Activated CD8-positive, alpha-beta memory T cell treated with anti-CD3 and anti-CD28 coated beads for 48 hours (primary cell): ENCODE measurements at regions not wholly inside any gene's neighbourhood (a gene's known extent, or its start where the extent isn't known, plus 50 kb on each side); places are given as distances from the start of the nearest gene placed in this dataset.
"Not testable (repeated sequence)": the region's sequence is repeated elsewhere in the genome, so short reads cannot be mapped to it uniquely, and the experiment has no call there.

Source experiments
- DNase-seq, 3 experiments: peaks; one replicate each; pipeline ENCODE4 v3.0.0-alpha.2; 2020; ENCODE audit warnings: low read depth in 2 of 3, low spot score in 2 of 3

- DNase-seq = no peak
These were observed 267.1 kb upstream of the ASIC2 start for GRCh38 chr17:33560165-33560564.

GRCh38 chr17:33560871-33561270 is 267.8 kb upstream of the ASIC2 start:
- no peak for DNase-seq

DNA sequence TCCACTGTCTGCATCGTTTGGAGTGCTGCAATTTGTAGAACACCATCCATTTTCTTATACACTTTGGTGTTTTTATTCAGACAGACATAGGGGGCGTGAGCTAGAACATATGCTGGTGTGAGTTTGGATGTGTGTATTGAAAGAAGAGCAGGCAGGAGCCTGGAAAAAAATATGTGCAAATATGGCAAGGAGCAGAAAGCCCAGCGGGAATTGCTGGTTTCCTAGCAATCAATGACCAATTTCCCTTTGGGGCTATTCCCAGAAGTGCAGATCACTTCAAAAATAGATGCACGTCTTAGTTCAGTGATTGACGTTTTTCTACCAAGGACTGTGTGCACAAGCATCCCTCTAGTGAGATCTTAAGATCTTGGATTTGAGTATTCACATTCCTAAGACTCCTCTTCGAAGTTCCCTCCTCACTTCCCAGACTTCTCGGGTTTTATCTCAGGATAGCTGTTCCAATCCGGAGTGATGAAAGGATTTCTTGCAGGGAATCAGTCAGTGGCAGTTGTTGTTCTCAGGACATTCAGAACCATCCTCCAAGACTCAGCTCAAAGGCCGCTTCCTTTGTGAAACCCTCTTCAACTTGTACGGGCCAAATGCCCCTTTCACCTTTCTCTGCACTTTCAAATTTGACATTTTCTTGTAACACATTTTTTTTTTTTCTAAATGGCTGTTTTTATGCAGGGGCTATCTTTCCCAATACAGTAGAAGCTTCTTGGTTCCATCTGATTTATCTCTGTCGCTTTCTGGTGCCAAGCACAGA is 268.7 kb upstream of the ASIC2 start:
- no peak for DNase-seq

DNA sequence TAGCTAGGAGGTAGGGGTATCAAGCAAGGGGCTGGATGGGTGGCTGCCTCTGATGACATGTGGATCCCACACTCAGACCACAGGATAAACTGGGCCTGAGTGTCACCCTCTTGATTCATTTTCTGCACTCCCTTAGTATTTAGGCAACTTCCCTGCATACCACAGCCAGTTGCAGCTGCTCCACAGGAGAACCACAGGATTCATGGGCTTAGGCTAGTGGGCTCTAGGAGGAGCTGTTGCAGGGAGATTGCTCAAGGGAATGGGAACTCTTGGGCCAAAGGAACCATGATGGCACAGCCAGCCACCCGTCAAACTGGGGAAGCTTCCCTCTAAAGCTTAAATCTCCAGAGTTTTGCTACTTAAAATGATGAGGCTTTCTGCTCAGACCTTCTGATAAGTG is 269.7 kb upstream of the ASIC2 start:
- DNase-seq = no peak

GRCh38 chr17:33564146-33564545 is 271.1 kb upstream of the ASIC2 start:
- DNase-seq = no peak

- no peak for DNase-seq
These were observed 274.1 kb upstream of the ASIC2 start for GRCh38 chr17:33567223-33567622.

DNA sequence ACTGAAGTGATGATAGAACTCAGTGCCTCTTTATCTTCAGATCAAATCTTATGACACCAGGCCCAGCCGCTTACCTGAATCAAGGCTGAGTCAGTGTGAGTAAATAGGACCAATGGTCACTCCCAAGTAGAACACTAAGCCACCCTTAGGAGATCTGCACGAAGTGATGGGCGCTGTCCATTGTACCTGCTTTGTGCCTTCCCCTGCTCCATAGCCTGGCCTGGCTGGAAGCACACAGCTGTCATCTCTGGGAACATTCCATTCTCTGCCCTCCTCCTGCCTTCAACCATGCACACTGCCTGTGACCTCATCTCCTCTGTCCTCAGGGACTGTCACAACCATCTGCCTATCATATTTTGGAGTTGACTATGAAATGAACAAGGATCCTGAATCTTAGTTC is 279.5 kb upstream of the ASIC2 start:
- DNase-seq = no peak

- DNase-seq = no peak
These were observed 281.9 kb upstream of the ASIC2 start for GRCh38 chr17:33574942-33575445.

DNA sequence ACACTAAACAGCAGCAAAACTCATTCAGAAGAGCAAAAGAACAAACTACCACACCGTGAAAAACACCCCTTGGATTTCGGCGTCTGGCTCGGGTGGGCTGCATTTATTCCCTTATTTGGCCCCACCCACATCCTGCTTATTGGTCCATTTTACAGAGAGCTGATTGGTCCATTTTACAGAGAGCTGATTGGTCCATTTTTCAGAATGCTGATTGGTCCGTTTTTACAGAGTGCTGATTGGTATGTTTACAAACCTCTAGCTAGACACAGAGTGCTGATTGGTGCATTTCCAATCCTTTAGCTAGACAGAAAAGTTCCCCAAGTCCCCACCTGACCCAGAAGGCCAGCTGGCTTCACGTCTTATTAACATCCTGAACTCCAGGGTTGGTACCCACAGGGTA is 286.6 kb upstream of the ASIC2 start:
- not testable (repeated sequence) for DNase-seq

GRCh38 chr17:33580215-33580614 is 287.1 kb upstream of the ASIC2 start:
- DNase-seq = no peak

- DNase-seq = no peak
These were observed 289.6 kb upstream of the ASIC2 start for GRCh38 chr17:33582661-33583060.

DNA sequence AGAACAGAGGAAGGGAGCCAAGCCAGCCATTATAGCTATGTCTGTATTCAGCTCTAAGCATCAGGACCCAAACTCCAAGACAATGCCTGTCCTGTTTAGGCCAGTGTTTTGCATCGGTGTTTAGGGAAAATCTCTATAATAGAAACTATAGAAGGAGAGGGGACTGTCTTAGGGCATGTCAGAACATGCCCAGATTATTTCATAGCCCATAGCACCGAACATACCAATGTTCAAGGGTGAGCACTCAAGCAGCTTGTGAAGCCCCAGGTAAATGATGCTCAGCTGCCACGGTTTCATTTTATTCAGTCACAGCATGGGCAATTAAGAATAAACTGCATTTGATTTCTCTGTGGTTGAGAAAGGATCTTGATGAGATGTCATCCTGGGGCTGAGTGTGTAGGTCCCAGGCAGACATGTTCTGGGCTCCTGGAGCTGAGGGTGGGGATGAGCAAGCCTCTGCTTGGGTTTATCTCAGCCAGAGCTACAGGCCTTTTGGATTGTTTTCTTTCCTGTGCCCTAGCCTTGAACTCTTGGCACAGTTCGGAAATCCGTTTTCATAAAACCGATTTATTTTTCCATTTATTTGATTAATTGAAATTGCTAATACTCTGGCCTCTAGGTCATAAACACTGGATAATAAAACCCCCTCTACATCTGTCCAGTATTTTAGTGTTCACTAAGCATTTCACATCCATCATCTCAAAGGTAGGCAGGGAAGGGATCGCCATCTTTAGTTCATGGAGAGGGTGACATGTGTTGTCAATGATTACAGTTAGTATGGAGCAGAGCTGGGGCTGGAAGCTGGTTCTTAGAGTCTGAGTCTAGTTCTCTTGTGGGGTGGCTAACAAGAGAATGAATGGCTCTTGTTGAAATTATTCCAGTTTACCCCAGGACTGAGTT is 290.7 kb upstream of the ASIC2 start:
- DNase-seq = no peak

DNA sequence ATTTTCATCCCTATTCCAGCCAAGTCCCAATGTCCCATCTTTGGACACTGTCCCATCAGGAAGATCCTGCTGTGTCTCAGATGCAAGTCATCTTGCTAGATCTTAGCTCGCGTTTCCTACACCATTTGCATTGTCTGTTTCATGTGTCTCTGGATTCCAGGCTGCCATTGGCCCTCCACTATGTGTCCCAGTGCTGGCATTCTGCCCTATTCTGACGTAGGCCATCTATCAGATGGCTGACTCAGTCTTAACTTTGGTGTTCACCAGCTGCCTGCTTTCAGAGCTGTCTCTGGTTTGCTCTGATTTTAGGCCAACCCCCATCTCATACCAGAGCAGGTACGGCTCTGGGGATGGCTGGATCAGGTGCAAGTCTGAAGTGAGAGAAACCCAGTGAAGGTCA is 300.9 kb upstream of the ASIC2 start:
- no peak for DNase-seq

DNA sequence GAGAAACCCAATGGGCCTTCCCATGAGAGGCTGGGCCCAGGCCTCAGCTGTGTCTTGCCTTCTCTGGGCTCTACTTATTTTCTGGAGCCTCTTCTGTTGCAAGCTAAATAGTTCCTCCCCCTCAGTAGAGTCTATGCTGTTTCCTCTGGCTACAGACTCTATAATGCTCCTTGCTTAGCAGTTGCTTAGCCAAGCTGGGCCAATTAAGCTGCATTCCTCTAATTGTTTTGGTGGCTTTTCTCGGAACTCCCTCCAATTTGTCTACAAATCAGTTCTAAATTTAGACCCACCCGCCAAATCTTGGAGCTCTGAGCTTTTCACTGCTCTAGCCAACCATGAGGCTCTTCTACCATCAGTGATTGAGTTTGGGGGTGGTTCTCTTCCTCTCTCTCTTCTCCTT is 302.7 kb upstream of the ASIC2 start:
- no peak for DNase-seq

GRCh38 chr17:33596899-33597298 is 303.8 kb upstream of the ASIC2 start:
- DNase-seq = no peak

GRCh38 chr17:33598797-33599196 is 305.7 kb upstream of the ASIC2 start:
- no peak for DNase-seq

DNA sequence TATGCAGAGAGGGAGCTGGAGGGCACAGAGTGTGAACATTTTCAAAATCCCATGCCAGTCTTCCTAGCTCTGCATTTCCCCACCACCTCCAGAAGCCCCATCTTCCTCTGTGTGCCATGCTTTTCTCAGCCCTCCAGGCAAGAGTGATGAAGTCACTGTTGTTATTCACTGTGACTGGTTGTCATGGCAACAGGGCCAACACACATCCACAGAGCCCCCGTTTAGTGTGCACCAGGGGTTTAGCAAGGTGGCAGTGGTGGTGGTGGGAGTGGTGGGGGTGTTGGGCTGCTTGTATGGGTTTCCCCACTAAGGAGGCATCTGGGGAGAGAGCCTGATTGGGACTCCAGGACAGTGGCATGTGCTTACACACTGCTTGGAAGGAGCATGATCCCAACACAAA is 309.9 kb upstream of the ASIC2 start:
- no peak for DNase-seq

GRCh38 chr17:33603789-33604188 is 310.7 kb upstream of the ASIC2 start:
- DNase-seq = no peak

DNA sequence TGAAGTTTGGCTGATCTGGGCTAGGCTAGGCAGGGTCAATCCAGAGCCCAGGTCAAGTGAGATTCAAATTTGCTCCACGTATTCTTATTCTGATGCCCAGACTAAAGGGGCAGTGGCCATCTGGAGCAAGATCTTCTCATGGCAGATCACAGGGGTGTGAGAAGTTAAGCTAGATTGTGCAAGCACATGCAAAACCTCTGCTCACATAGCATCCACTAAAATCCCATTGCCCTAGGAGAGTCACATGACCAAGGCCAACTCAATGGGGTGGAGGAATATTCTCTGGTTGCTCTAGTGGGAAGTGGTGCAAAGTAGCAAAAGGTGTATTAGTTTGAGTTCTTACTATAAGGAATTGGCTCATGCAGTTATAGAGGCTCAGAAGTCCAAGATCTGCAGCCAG is 318.4 kb upstream of the ASIC2 start:
- no peak for DNase-seq

GRCh38 chr17:33615861-33616260 is 322.8 kb upstream of the ASIC2 start:
- no peak for DNase-seq

- DNase-seq = no peak
These were observed 330.7 kb upstream of the ASIC2 start for GRCh38 chr17:33623841-33624240.
